Thymus (tissue), 11 donors: ENCODE measurements at regions not wholly inside any gene's neighbourhood (a gene's known extent, or its start where the extent isn't known, plus 50 kb on each side); places are given as distances from the start of the nearest gene placed in this dataset.

Source experiments
- DNase-seq, 9 donors: peaks; one replicate each; pipeline ENCODE4 v3.0.0-alpha.2; 2013; ENCODE audit warnings: low spot score in 9 of 9, low read depth in 6 of 9, missing footprints in 1 of 9
- H3K27ac ChIP-seq, 2 donors: one replicate each; pipeline ENCODE4 v1.5.1; 2013; ENCODE audit warnings: control low read depth in 1 of 2, low read depth in 1 of 2, low read length in 1 of 2, mild to moderate bottlenecking in 1 of 2, moderate library complexity in 1 of 2
- H3K27me3 ChIP-seq, 2 donors: one replicate each; pipeline ENCODE4 v1.5.1; 2013; ENCODE audit warnings: low read length in 1 of 2; ENCODE audit not compliant: control insufficient read depth in 2 of 2, insufficient read depth in 1 of 2
- H3K36me3 ChIP-seq, 2 donors: one replicate each; pipeline ENCODE4 v1.5.1; 2013; ENCODE audit warnings: low read length in 1 of 2, mild to moderate bottlenecking in 1 of 2, moderate library complexity in 1 of 2; ENCODE audit not compliant: control insufficient read depth in 2 of 2, insufficient read depth in 2 of 2
- H3K4me1 ChIP-seq, 2 donors: one replicate each; pipeline ENCODE4 v1.5.1; 2013; ENCODE audit warnings: low read length in 2 of 2; ENCODE audit not compliant: control insufficient read depth in 2 of 2, insufficient read depth in 2 of 2
- H3K4me3 ChIP-seq, 2 donors: one replicate each; pipeline ENCODE4 v1.5.1; 2013; ENCODE audit warnings: low read length in 2 of 2, control low read depth in 1 of 2, mild to moderate bottlenecking in 1 of 2
- H3K9me3 ChIP-seq, 2 donors: one replicate each; pipeline ENCODE4 v1.5.1; 2013; ENCODE audit warnings: low read length in 1 of 2, mild to moderate bottlenecking in 1 of 2; ENCODE audit not compliant: control insufficient read depth in 2 of 2, insufficient read depth in 1 of 2
- WGBS: extraction: QIAGEN DNeasy Blood & Tissue Kit; methylation state at CpG from one replicate; pipeline ENCODE4 v1.1.7; 2013; 5-methylcytosine and 5-hydroxymethylcytosine counted together
- donor health status: healthy.

DNA sequence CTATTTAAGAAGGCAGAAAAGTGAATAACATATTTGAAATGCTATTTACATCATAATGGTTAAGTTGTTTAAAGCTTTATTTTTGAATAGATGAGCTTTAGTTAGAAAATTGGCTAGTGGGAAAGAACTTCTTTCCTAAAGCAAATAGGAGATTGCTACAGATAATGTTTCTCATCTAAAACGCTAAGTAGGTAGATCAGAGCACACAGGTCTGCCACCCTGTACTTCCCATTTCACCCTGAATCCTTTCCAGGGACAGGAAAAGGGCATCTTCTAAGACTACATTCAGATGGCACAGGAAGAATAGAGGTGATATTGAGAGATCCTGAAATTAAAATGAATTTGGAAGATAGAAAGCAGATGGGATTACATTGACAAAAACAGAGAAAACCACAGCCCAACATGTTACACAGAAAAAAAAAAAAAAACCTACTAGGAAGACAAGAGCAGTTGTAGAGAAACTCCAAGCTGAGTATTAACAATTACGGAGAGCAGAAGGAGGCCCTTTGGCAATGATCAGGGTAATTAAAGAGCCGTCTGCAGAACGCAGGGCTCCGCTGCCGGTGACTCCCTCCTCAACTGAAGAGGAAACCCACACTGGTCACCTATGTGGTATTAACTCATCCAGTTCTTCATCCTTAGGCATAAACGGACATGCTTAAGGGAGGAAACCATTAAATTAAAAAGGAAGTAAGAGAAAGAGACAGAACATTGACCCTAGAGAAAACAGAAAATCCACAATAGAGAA, 53.6 kb upstream of the MAP10 start:
- H3K9me3 ChIP-seq = peaks cover 0 to 20% of the 10 kb centered on the region in 2 donors
- 14% methylated on average over 7 of the region's 7 CpGs for WGBS
- H3K4me3 ChIP-seq = no peak overlapping the region
- H3K27me3 ChIP-seq = no peaks in the 10 kb centered on the region
- no peak for DNase-seq
- H3K4me1 ChIP-seq = peaks cover 0 to 2% of the 10 kb centered on the region in 2 donors
- no peak overlapping the region for H3K27ac ChIP-seq
- no peaks in the 10 kb centered on the region for H3K36me3 ChIP-seq

GRCh38 chr1:232752365-232752764, 52.9 kb upstream of the MAP10 start:
- WGBS = 94% methylated on average over 1 of the region's 1 CpG
- Histone ChIP-seq H3K4me1 (peaks cover 0 to 2% of the 10 kb centered on the region in 2 donors), H3K9me3 (peaks cover 0 to 14% of the 10 kb centered on the region in 2 donors)

GRCh38 chr1:232754930-232755329, 50.3 kb upstream of the MAP10 start:
- H3K27me3 ChIP-seq = no peaks in the 10 kb centered on the region
- 95% methylated on average over 1 of the region's 1 CpG for WGBS
- peaks cover 0 to 2% of the 10 kb centered on the region in 2 donors for H3K4me1 ChIP-seq
- H3K36me3 ChIP-seq = no peaks in the 10 kb centered on the region
- no peaks in the 10 kb centered on the region for H3K9me3 ChIP-seq
- no peak overlapping the region for H3K4me3 ChIP-seq
- H3K27ac ChIP-seq = no peak overlapping the region
- no peak for DNase-seq

More at GRCh38 chr1:232752365-232752764, 52.9 kb upstream of the MAP10 start:
- Histone ChIP-seq H3K27me3 (no peaks in the 10 kb centered on the region), H3K27ac (no peak overlapping the region), H3K4me3 (no peak overlapping the region), H3K36me3 (no peaks in the 10 kb centered on the region)
- DNase-seq = no peak
